HS-27A (cell line): ENCODE measurements at regions not wholly inside any gene's neighbourhood (a gene's known extent, or its start where the extent isn't known, plus 50 kb on each side); places are given as distances from the start of the nearest gene placed in this dataset.
"Not testable (repeated sequence)": the region's sequence is repeated elsewhere in the genome, so short reads cannot be mapped to it uniquely, and the experiment has no call there.

ENCODE experiments used
- DNase-seq: peaks from one replicate; pipeline ENCODE4 v3.0.0-alpha.2; 2012; ENCODE audit warnings: low read depth, missing footprints

DNA sequence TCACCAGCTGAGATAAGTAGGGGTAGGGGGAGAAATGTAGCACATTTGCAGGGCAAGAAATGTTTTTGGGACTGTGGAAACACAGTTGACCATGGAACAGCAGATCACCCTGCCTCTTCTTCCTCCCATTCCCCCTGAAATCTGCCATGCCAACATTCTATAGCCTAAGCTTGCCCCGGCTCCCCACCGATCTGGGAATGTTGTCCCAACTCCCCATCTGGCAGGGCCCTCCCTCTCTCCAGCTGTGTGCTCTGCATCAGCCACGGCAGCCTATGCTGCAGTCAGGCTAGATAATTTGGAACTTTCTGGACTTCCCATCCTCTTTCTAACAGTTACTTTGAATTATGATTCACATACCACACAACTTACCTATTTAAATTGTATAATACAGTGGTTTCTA lies 425.1 kb upstream of the RAB6C start:
- DNase-seq: no peak

DNA sequence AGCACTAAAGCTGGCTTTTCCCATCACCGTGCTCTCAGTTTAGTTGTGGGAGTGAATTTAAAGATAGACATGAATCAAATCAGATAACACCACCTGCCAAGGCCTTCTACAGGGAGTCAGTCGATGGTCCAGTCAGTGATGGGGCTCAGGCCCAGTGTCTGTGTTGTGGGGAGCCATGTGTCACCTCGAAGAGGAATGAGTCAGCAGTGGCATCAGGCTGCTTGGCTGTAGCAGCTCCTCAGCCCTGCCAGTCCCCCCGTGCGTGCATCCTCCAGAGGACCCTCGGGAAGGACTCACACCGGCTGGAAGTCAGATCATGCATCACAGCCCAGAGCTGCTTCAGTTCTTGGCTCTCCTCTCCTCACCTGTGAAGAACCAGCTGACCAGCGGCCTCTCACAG lies 420.4 kb upstream of the RAB6C start:
- no peak for DNase-seq

DNA sequence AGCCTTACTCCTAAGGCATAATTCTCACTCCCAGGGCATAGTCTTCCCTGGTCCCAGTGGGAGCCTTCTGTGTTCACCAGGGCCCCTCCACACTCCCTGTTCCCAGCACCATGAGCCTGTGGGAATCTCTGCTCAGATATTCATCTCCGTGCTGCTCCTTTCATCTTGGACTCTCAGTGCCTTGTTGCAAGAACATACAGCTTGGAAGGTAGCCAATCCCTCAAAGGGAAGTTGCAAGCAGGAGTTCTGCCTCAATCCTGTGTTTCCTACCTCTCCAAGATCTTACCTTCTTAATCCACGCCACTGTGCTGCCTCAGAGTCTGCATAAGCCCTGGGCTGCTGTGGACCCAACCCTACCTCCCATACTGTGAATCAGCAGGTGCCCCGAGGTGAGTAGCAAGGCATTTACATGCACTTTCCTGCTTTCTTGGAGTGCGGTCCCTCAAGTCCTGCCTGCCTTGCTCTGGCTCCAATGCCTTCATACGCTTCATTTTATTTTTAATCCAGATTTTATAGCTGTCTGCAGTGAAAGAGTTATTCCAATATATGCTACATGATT lies 413.8 kb upstream of the RAB6C start:
- no peak for DNase-seq

DNA sequence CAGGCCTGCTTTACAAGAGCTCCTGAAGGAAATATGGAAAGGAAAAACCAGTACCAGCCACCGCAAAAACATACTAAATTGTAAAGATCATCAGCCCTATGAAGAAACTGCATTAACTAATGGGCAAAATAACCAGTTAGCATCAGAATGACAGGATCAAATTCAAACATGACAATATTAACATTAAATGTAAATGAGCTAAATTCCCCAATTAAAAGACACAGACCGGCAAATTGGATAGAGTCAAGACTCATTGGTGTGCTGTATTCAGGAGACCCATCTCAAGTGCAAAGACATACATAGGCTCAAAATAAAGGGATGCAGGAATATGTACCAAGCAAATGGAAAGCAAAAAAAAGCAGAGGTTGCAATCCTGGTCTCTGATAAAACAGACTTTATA lies 408.7 kb upstream of the RAB6C start:
- DNase-seq: not testable (repeated sequence)

DNA sequence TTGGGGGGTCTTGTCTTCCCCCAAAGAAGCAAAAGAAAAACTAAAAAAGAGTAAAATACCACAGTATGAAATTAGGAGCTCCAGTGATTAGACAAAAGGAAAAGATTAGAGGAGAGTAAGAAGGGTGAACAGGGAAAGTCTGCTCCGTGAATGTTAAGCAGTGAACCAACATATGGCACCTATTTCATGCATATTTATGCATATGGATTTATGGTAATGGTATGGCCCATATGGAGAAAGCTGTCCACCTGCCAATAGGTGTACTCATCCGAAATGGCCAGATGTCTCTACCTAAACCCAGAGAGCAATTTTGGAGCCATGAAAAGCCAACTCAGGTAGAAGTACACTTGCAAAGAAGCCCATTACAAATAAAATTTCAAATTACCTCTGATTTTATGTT lies 404.0 kb upstream of the RAB6C start:
- DNase-seq: no peak

DNA sequence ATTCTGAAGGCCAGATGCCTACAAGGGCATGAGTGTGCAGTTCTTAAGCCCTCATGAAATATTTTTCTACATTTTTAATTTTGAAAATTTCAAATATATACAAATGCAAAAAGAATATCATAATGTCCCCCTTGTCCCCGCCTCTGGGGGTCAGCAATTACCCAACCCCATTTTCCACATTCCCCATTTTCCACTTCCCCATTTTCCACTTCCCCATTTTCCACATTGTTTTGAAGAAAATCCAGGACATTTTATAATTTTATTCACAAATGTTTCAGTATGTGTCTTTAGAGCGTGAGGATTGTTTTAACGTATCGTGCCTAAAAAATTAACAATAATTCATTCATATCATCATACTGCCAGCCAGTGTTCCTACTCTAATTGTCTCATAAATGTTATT lies 403.6 kb upstream of the RAB6C start:
- DNase-seq: no peak

DNA sequence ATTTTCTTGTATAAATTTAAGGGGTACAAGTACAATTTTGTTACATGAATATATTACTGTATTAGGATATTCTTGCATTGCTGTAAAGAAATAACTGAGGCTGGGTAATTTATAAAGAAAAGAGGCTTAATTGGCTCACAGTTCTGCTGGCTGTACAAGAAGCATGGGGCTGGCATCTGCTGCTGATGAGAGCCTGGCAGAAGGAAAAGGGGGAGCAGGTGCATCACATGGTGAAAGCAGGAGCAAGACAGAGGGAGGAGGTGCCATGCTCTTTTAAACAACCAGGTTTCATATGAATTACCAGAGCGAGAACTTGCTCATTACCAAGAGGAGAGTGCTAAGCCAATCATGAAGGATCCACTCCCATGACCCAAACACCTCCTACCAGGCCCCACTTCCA lies 399.5 kb upstream of the RAB6C start:
- no peak for DNase-seq

DNA sequence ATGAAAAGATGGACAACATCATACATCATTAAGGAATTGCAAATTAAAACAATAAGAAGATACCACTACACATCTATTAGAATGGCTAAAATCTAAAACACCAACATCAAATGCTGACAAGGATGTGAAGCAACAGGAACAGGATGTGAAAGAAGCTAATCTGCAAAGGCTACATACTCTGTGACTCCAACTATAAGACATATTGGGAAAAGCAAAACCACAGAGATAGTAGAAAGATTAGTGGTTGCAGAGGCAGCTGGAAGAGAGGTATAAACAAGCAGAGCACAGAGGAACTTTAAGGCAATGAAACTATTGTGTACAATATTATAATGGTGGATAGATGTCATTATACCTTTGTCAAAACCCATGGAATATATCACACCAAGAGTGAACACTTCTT lies 393.7 kb upstream of the RAB6C start:
- DNase-seq: no peak

DNA sequence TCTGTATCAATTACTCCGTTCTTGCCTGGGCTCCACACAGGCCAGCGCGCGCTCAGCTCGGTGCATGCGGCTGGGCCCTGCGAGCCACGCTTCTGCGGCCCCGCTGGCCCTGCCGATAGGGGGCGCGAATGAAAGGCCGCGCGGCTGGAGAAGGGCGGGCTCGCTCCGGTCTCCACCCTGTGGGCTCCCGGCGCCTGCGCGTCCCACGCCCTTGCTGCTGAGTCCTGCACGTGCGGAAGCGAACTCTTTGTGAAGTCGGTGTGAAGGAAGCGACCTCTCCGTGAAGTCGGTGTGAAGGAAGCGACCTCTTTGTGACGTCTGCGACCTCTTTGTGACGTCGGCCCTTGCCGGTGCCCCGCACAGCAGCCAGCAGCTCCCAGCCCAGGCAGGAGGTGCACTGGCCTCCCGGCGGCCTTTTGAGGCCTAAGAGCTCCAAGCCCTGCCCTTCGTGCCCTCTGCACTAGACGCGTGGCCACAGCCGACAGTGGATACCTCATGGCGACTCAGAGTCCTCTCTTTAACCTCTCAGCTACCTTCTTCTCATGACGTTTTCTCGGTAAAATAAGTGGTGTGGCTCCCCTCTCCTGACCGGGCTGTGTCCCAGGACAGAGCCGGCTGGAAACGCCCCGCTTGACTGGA lies 391.9 kb upstream of the RAB6C start:
- DNase-seq: no peak

DNA sequence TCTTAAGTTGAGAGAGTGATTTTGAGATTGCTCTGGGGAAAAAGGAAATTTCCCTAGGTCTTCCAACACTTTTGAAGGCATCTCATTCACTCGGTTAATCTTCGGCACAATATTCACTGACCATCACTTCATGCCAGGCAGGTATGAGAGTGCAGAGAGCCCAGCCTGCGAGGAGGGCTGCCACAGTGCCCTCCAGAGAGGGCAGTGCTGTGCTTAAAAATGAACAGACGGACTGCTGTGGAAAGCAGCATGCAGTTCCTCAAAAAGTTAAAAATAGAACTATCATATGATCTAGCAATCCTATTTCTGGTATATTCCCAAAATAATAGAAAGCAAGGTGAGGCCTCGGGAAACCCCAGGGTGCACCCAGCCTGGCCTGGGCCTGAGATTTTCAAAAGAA lies 374.9 kb upstream of the RAB6C start:
- DNase-seq: no peak

DNA sequence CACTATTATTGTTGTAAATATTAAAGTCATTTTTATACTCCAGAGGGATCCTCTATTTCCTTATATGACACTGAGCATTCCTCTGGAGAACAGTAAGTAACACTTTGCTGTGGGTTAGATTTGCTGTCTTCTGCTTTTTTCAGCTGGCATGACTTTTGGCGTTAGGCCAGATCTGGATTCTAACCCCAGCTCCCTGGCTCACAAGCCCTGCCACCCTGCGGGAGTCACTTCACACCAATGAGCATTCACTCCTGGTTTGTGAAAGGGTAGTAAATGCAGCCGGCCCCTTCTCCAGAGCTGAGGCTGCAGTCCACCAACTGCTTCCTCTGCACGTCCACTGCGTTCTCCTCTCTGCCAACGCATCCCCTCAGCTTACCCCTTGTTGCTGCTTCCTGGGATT lies 373.8 kb upstream of the RAB6C start:
- no peak for DNase-seq

DNA sequence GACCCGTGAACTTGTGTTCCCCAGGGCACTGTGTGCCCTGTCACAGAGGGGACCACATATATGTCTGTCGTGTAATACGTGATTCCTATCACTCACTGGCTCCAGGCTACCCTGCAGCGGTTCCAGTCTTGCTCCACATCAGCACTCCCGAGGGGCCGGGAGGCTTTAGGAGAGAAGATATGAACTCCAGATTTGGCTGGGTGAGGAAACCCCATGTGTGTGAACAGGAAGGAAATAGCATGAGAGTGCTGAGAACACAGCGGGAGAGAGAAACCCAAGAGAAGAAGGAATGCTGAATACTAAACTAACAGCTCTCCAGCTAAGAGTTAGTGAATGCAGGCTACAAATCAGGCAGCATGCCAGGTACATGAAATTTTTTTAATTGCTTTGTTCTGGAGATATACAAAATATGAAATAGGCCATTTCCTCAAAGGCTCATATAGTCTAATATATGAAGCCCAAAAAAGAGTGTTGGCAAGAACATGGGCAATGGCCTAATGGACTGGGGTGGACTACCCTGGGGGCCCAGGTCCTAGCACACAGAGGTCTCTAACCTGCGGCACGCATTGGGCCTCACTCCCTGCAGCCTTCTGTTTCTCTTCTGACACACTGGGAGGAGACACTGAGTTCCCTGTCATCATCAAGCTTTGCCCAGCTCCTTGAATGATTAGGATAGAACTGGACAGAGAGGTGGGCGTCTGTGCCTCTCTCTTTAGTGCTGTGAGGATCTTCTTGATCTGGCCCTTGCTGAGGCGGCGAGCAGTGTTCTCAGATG lies 372.8 kb upstream of the RAB6C start:
- no peak for DNase-seq

DNA sequence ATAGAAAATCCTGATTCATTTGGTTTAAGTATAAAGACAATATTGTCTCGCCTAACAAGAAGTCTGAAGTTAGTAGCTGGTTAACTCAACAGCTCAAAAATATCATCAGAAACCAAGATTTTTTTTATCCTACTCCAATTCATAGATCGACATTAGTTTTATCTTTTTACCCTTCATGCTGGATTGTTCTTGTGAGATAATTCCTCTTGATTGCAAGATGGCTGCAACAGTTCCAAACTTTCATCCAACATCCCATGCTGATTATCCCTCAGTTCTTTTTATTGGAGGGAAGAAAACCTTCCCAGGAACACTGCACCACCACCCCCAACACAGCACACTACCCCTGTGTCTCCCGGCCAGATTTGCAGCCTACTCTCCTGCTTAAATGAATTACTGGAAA lies 370.2 kb upstream of the RAB6C start:
- no peak for DNase-seq

DNA sequence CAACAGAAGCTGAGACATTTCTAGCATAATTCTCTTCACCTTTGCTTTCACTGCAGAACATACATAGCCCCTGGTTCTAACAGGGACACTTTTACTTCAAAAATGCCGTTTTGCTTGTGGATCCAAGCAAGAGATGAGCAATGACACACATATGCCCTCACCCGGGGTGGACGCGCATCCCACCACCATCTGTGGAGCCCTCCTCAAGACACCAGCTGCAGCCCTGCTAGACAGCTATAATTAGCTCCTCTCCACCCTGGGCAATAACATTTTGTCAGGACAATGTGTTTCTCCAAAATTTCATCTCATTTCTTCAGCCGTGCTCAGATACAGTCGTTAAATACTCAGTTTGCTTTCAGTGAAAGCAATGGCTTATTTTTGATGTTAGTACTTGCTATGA lies 368.7 kb upstream of the RAB6C start:
- no peak for DNase-seq

DNA sequence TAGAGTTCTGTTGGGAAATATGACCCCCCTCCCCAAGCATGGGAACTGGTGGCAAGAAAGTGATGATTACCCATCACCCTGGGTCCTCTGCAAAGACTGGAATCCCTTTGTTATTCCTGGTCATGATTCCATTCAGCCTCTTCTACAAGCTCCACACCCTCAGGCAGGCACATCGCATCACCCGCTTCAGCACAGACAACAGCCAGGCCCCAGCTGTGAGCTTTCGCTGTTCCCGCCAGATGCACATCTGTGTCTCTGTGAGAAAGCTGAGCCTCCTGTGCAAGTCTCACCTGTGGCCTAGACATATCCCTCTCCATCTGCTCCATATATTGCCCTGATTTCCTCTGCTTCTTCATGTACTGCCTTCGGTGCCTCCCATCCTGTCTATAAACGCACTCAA lies 368.0 kb upstream of the RAB6C start:
- DNase-seq: no peak

DNA sequence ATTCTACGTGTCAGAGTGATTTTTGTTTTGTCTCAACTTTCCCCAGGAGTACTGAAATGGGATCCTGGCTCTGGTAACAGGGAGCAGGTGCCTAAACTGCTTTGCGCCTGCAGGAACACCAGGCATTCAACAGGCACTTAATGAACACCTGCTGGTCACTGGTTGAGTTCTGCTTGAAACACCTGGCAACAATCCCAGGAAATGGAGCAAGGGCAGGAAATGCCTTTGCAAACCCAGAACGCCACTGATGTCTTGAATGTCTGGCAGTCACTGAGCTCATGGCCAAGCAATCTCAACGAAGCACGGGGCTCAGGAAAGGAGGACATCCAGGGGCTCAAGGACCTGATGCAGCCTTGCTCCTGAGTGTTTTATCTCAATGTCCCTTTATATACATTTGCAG lies 360.0 kb upstream of the RAB6C start:
- DNase-seq: no peak

DNA sequence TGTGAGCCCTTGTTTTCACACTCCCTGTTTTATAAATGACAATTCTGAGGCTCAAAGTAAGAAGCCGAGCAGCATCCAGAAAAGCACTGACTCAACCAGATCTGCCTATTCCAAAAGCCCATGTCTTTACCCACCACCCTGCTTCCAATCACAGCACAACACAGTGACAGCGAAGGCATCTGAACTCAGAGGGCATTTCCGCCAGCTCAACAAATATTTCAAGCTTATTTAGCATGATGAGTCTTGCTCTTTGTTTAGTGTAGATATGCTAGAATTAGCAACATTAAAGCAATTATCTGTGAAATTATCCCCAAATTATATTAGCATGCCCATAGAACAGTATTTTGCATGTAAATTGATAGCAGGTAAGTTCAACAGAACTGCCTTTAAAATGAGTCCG lies 359.1 kb upstream of the RAB6C start:
- no peak for DNase-seq

DNA sequence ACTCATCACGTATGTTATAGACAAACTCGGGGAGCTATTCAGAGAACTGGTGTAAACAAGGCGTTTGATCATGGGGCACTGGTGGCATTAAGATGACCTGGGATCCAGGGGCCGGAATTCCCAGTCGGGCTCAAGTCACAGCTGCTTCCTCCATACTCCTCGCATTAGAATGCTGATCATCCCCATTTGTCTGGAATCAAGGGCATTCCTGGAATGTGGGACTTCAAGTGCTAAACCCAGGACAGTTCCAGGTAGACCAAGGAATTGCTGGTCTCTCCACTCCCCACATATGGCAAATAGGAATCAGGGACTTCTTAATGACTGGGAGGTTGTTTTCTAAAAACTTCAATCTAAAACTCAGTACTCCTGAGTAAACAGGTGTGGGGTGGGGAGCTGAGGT lies 355.7 kb upstream of the RAB6C start:
- no peak for DNase-seq

DNA sequence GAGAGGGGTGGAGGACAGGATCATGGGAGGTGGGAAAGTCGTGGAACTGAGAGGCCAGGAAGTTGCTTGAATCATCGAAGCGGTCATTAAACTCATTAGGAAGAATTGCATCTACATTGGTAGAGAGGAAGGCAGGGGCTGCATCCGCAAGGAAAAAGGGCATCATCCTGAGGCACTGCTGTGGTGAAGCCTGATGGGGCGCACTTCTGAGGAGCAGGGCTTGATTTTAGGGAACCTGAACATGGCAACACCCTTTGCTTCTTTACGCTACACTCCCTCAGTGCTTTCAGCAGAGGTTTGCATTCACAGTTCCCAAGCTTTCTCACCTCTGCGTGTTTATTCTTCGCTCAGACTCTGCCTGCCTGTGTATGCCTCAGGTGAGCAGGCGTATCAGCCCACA lies 352.0 kb upstream of the RAB6C start:
- no peak for DNase-seq

DNA sequence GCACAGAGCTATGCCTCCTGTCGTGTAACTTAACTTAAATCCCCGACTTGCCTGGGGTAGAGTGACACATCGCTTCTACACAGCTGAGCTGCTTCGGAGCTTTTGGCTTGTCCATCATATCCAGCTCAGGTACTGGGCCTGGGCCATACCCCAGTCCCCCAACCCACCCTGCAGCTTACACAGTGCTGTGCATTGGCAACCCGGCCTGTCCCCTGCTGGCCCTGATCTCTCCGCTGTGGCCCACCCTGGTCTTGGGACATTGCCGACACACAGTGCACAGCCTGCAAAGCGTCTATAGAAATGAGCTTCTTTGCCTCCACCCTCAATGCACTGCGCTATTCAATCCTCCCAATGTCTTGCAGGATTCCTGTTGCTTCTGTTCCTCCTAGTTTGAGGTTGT lies 342.8 kb upstream of the RAB6C start:
- no peak for DNase-seq

DNA sequence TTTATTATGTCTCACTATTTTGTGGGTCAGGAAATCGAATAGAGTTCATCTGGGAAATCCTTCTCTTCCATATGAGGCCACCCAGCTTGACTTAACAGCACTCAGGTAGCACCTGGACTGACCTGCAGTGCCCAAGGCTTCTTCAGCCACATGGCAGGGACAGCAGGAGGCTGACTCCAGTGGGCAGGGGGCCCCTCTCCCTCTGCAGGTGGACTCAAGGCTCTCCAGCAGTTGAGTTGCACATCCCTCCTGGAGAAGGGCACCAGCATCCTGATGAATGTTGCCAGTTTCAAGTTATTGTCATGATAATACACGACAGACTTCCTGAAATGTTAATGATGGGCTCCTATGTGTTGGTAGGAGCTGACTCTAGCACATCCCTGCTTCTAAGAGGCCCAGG lies 338.1 kb upstream of the RAB6C start:
- DNase-seq: no peak

DNA sequence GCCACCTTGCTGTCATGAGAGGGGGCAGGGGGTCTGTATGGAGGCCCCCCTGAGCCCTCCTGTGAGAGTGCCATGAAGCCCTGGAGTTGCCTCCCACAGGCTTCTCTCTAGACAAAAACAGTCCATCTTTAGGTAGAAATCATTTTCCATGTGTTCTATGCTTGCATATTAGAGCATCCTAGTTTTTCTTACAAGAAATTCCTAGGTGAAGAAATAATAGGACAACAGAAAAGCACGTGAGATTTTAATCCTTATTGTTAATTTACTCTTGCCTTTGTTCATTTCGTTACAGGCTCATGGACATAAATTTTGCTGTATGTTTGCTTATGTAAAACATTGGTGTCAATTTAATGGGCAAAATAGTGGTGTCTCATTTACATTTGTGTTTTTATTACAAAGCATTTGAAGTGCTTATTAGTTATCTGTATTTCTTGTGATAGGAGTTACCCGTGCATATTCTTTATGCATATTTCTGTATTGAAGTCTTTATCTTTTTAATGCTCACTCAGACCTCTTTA lies 336.9 kb upstream of the RAB6C start:
- no peak for DNase-seq

DNA sequence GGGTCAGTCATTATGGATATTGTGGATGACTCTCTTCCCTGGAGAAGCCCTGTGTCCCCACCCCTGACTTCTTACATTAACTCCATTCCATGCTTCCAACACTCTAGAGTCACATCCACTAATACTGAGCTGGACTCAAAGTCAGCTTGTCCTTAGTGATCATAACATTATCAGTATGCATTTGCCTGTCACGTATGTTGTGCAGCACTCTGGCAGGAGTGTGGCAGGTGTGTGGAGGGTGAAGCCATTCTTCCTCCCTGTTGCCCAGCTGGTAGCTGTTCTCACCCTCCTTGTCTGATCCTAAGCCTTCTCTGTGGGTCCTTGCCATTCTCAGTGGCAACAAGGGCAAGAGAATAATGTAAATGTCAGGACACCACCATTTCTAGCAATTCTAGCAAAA lies 334.1 kb upstream of the RAB6C start:
- no peak for DNase-seq

DNA sequence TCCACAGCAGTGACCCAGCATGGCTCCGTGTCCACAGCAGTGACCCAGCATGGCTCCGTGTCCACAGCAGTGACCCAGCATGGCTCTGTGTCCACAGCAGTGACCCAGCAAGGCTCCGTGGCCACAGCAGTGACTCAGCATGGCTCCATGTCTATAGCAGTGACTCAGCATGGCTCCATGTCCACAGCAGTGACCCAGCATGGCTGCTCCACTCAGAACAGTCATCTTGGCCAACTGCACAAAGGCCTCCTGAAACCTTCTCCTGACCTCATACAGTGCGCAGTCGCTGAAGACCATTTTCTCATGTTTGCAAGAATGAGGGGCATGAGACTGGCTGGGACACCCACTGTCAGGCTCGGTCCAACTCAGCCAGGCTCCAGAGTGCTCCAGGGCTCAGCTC lies 333.4 kb upstream of the RAB6C start:
- no peak for DNase-seq
